ENCODE measurements at regions not wholly inside any gene's neighbourhood (a gene's known extent, or its start where the extent isn't known, plus 50 kb on each side); places are given as distances from the start of the nearest gene placed in this dataset.

- ATAC-seq (ENCODE audit: low read depth) = no peak
- H3K9me3 ChIP-seq (ENCODE audit: severe bottlenecking) = no peaks in the 10 kb centered on the region
Measured at GRCh38 chr7:16271355-16271915, 149.9 kb downstream of the CRPPA start.

GRCh38 chr7:16270844-16271243, 150.5 kb downstream of the CRPPA start:
- H3K4me1 ChIP-seq (ENCODE audit: insufficient read depth, poor library complexity, severe bottlenecking) = no peaks in the 10 kb centered on the region
- DNase-seq (ENCODE audit: low spot score) (no peak), ATAC-seq (ENCODE audit: low read depth) (no peak)
- H3K27me3 ChIP-seq (ENCODE audit: insufficient read depth, poor library complexity, severe bottlenecking) = no peaks in the 10 kb centered on the region
- H3K4me3 ChIP-seq (ENCODE audit: severe bottlenecking) = no peak overlapping the region
- no peaks in the 10 kb centered on the region for H3K9me3 ChIP-seq (ENCODE audit: severe bottlenecking)
- no peak for TF ChIP-seq CTCF (IDR thresholded peaks at IDR 0.05; ENCODE audit: poor library complexity, severe bottlenecking)
- H3K36me3 ChIP-seq (ENCODE audit: low read depth) = no peaks in the 10 kb centered on the region
- no peak overlapping the region for H3K27ac ChIP-seq (ENCODE audit: poor library complexity, severe bottlenecking)

More at GRCh38 chr7:16271355-16271915, 149.9 kb downstream of the CRPPA start:
- H3K27ac ChIP-seq (ENCODE audit: poor library complexity, severe bottlenecking) = no peak overlapping the region
- no peaks in the 10 kb centered on the region for H3K27me3 ChIP-seq (ENCODE audit: insufficient read depth, poor library complexity, severe bottlenecking)
- DNase-seq (ENCODE audit: low spot score) = no peak
- H3K4me3 ChIP-seq (ENCODE audit: severe bottlenecking) = no peak overlapping the region
- TF ChIP-seq CTCF (IDR thresholded peaks at IDR 0.05; ENCODE audit: poor library complexity, severe bottlenecking) = no peak
- no peaks in the 10 kb centered on the region for H3K4me1 ChIP-seq (ENCODE audit: insufficient read depth, poor library complexity, severe bottlenecking)
- H3K36me3 ChIP-seq (ENCODE audit: low read depth) = no peaks in the 10 kb centered on the region

GRCh38 chr7:16268821-16269768, 152.2 kb downstream of the CRPPA start:
- no peak for TF ChIP-seq CTCF (IDR thresholded peaks at IDR 0.05; ENCODE audit: poor library complexity, severe bottlenecking)
- H3K4me1 ChIP-seq (ENCODE audit: insufficient read depth, poor library complexity, severe bottlenecking) = no peaks in the 10 kb centered on the region
- ATAC-seq (ENCODE audit: low read depth) (peak; percentile 95), DNase-seq (ENCODE audit: low spot score) (no peak)
- no peak overlapping the region for H3K27ac ChIP-seq (ENCODE audit: poor library complexity, severe bottlenecking)
- H3K4me3 ChIP-seq (ENCODE audit: severe bottlenecking) = no peak overlapping the region
- H3K36me3 ChIP-seq (ENCODE audit: low read depth) = no peaks in the 10 kb centered on the region
- no peaks in the 10 kb centered on the region for H3K27me3 ChIP-seq (ENCODE audit: insufficient read depth, poor library complexity, severe bottlenecking)
- no peaks in the 10 kb centered on the region for H3K9me3 ChIP-seq (ENCODE audit: severe bottlenecking)

GRCh38 chr7:16267953-16268820, 153.2 kb downstream of the CRPPA start:
- no peak for TF ChIP-seq CTCF (IDR thresholded peaks at IDR 0.05; ENCODE audit: poor library complexity, severe bottlenecking)
- Histone ChIP-seq H3K27ac (ENCODE audit: poor library complexity, severe bottlenecking) (no peak overlapping the region), H3K36me3 (ENCODE audit: low read depth) (no peaks in the 10 kb centered on the region), H3K27me3 (ENCODE audit: insufficient read depth, poor library complexity, severe bottlenecking) (no peaks in the 10 kb centered on the region), H3K4me1 (ENCODE audit: insufficient read depth, poor library complexity, severe bottlenecking) (no peaks in the 10 kb centered on the region), H3K4me3 (ENCODE audit: severe bottlenecking) (no peak overlapping the region), H3K9me3 (ENCODE audit: severe bottlenecking) (no peaks in the 10 kb centered on the region)
- DNase-seq (ENCODE audit: low spot score) (no peak), ATAC-seq (ENCODE audit: low read depth) (no peak)
